Transverse colon (tissue), 4 donors: ENCODE measurements at regions not wholly inside any gene's neighbourhood (a gene's known extent, or its start where the extent isn't known, plus 50 kb on each side); places are given as distances from the start of the nearest gene placed in this dataset.

Experiments used
- DNase-seq: peaks from one replicate; pipeline ENCODE4 v3.0.0-alpha.2; 2019
- H3K27ac ChIP-seq, 4 donors: fragments of 200-600 bp; sonication (generic); 2 replicates each; pipeline ENCODE4 v1.5.1; 2016 to 2018; ENCODE audit warnings: inconsistent platforms in 4 of 4
- H3K27me3 ChIP-seq: fragments of 200-600 bp; sonication (generic); 2 replicates; pipeline ENCODE4 v1.5.1; 2017; ENCODE audit warnings: inconsistent platforms
- H3K36me3 ChIP-seq, 4 donors: fragments of 200-600 bp; sonication (generic); 2 replicates each; pipeline ENCODE4 v1.5.1; 2017 to 2019; ENCODE audit warnings: inconsistent platforms in 4 of 4
- H3K4me1 ChIP-seq, 4 donors: fragments of 200-600 bp; sonication (generic); 2 replicates each; pipeline ENCODE4 v1.5.1; 2017 to 2020; ENCODE audit warnings: inconsistent platforms in 4 of 4
- H3K4me3 ChIP-seq, 4 donors: fragments of 200-600 bp; sonication (generic); 1 replicate in 1 of 4; 2 replicates in 3 of 4; pipeline versions ENCODE4 v1.5.1 to v1.6.1; 2017 to 2019; ENCODE audit warnings: inconsistent platforms in 4 of 4
- H3K9me3 ChIP-seq, 2 donors: fragments of 200-600 bp; sonication (generic); 2 replicates each; pipeline ENCODE4 v1.5.1; 2017 to 2019; ENCODE audit warnings: inconsistent platforms in 2 of 2
- CTCF ChIP-seq, 5 experiments: fragments of 200-600 bp in 3 of 5; fragments of 450-650 bp in 2 of 5; sonication (generic) in 3 of 5; IDR thresholded peaks; 1 replicate in 2 of 5; 2 replicates in 3 of 5; pipeline ENCODE4 v1.5.1; 2016 to 2017; ENCODE audit warnings: antibody characterized with exemption in 5 of 5, inconsistent platforms in 3 of 5, mild to moderate bottlenecking in 2 of 5, moderate library complexity in 1 of 5
- EP300 ChIP-seq: sonication (generic); formaldehyde crosslinking; IDR thresholded peaks from one replicate; pipeline ENCODE4 v1.6.1; 2017; ENCODE audit warnings: antibody characterized with exemption, low read depth
- POLR2A ChIP-seq: fragments of 450-650 bp; IDR thresholded peaks from one replicate; pipeline ENCODE4 v1.6.1; 2016; ENCODE audit warnings: antibody characterized with exemption, mild to moderate bottlenecking, moderate library complexity
- POLR2AphosphoS5 ChIP-seq, 3 donors: sonication (generic); formaldehyde crosslinking; IDR thresholded peaks; one replicate each; pipeline ENCODE4 v1.6.1; 2016; ENCODE audit warnings: antibody characterized with exemption in 3 of 3
- WGBS, 2 donors: methylation state at CpG; one replicate each; pipeline ENCODE4 v1.1.5; 2018; ENCODE audit warnings: low coverage in 1 of 2; 5-methylcytosine and 5-hydroxymethylcytosine counted together
- in situ Hi-C, 4 donors: fragments of 200-750 bp; cut with MboI; loops; one replicate each; pipeline versions ENCODE4 v1.15.0 to v1.15.1; 2017; ENCODE audit warnings: low sequenced_read_pairs in 3 of 4, low pct_ligation_motif_present in 1 of 4, low pct_unique_long_range_greater_than_20kb in 1 of 4
- intact Hi-C: fragments of 100-400 bp; cut with DNase I; formaldehyde crosslinking; loops from one replicate; pipeline ENCODE4 v1.15.1; 2023; ENCODE audit warnings: low total_unique reads

DNA sequence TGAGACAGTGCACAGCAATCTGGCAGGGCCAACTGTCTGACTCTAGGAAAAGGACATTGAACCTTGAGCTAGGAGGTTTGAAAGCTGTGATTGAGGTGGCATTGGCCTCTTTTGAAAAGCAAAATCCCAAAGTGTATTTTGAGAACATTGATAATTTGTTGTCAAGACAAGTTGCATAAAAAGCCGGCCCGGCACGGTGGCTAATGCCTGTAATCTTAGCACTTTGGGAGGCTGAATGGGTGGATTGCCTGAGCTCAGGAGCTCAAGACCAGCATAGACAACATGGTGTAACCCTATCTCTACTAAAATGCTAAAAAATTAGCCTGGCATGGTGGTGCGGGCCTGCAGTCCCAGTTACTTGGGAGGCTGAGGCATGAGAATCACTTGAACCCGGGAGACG, 331.6 kb downstream of the DUSP6 start:
- DNase-seq, result no peak
- no peaks in the 10 kb centered on the region for H3K9me3 ChIP-seq
- no peaks in the 10 kb centered on the region for H3K27me3 ChIP-seq
- 97% methylated on average over 6 of the region's 6 CpGs; no CpG with 5 or more reads in 1 of the 2 donors for WGBS, 2 donors
- peaks cover 0 to 15% (median 4%) of the 10 kb centered on the region in 4 donors for H3K4me1 ChIP-seq
- in situ Hi-C loops, result loop anchor here in 3 of 4 donors (5.0 to 25.0 kb wide), 5 partner anchors 434 to 507 kb away; partner anchors contain the start of genes POC1B (in 2 of the 3) and GALNT4 (in 1 of the 3)
- no peaks in the 10 kb centered on the region for H3K36me3 ChIP-seq
- no peak overlapping the region for H3K27ac ChIP-seq
- TF ChIP-seq CTCF (IDR thresholded peaks at IDR 0.05) (no peak), POLR2A (no peak), POLR2AphosphoS5 (IDR thresholded peaks at IDR 0.05) (no peak), EP300 (no peak)
- no peak overlapping the region for H3K4me3 ChIP-seq
- intact Hi-C loops, result loop anchor here (1.0 kb wide), 1 partner anchor 10 kb away; no protein-coding TSS in a partner anchor

GRCh38 chr12:89020121-89020480, 332.2 kb downstream of the DUSP6 start:
- no peak overlapping the region for H3K4me3 ChIP-seq
- DNase-seq, result no peak
- in situ Hi-C loops (loop anchor here in 3 of 4 donors (5.0 to 25.0 kb wide), 5 partner anchors 435 to 507 kb away; partner anchors contain the start of genes POC1B (in 2 of the 3) and GALNT4 (in 1 of the 3)), intact Hi-C loops (no loop called here)
- no peaks in the 10 kb centered on the region for H3K9me3 ChIP-seq
- H3K4me1 ChIP-seq, result peaks cover 0 to 15% (median 4%) of the 10 kb centered on the region in 4 donors
- no peaks in the 10 kb centered on the region for H3K27me3 ChIP-seq
- no peak overlapping the region for H3K27ac ChIP-seq
- TF ChIP-seq CTCF (IDR thresholded peaks at IDR 0.05) (no peak), POLR2A (no peak), EP300 (no peak), POLR2AphosphoS5 (IDR thresholded peaks at IDR 0.05) (no peak)
- H3K36me3 ChIP-seq, result no peaks in the 10 kb centered on the region

DNA sequence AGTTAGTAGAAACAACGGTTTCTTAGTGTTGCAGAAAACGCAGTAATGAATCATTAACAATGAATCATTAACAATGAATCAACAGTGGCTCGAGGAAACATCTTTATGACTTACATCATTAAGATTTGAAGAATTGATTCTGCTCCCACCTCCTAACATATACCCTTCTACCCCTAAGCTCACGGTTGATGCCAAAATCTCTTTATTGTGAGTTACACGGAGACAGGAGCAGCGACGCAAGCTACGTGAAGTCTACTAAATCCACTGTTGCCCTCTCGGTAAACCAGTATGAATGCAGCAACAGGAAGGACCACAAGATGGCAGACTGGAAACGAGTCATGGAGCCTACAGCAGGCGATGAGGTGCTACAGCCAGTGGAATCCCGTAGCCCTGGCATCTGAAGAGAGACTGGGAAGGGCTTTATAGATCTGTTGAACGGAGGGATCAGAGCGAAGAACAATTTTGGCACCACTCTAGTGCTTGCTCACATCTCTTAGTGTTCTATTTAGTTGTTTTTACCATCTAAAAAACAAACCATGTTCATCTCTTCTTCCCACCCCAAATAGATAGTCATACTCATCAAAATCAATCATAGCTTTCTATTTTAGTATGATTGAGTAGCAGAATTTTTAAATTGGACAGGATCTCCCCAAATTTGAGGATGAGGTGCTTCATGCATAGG, 332.7 kb downstream of the DUSP6 start:
- DNase-seq, result peak; percentile 86
- no peaks in the 10 kb centered on the region for H3K36me3 ChIP-seq
- 2 to 3% methylated on average over 11 to 14 of the region's 14 CpGs for WGBS, 2 donors
- in situ Hi-C loops (loop anchor here in 3 of 4 donors (5.0 to 25.0 kb wide), 5 partner anchors 435 to 508 kb away; partner anchors contain the start of genes POC1B (in 2 of the 3) and GALNT4 (in 1 of the 3)), intact Hi-C loops (loop anchor here (5.0 kb wide), 1 partner anchor 508 kb away; the partner anchor contains the start of gene POC1B)
- H3K4me3 ChIP-seq, result no peak overlapping the region
- no peaks in the 10 kb centered on the region for H3K9me3 ChIP-seq
- no peaks in the 10 kb centered on the region for H3K27me3 ChIP-seq
- H3K27ac ChIP-seq, result no peak overlapping the region
- no peak for TF ChIP-seq EP300
- TF ChIP-seq POLR2AphosphoS5 (IDR thresholded peaks at IDR 0.05), result no peak
- peak; percentile 76 to 86 (median 81) for TF ChIP-seq CTCF (IDR thresholded peaks at IDR 0.05)
- no peak for TF ChIP-seq POLR2A
- peaks cover 0 to 15% (median 4%) of the 10 kb centered on the region in 4 donors for H3K4me1 ChIP-seq

GRCh38 chr12:89016970-89017778, 335.1 kb downstream of the DUSP6 start:
- Histone ChIP-seq H3K27ac (no peak overlapping the region), H3K9me3 (no peaks in the 10 kb centered on the region), H3K36me3 (no peaks in the 10 kb centered on the region), H3K27me3 (no peaks in the 10 kb centered on the region), H3K4me1 (peaks cover 0 to 15% (median 4%) of the 10 kb centered on the region in 4 donors), H3K4me3 (no peak overlapping the region)
- TF ChIP-seq CTCF (IDR thresholded peaks at IDR 0.05) (peak; percentile 61 to 73 (median 68)), POLR2A (no peak), EP300 (no peak)
- no peak for DNase-seq
- intact Hi-C loops (loop anchor here (5.0 kb wide), 1 partner anchor 510 kb away; the partner anchor contains the start of gene POC1B), in situ Hi-C loops (loop anchor here in 1 of 4 donors (25.0 kb wide), 1 partner anchor 445 kb away; no protein-coding TSS in a partner anchor)
- 14 to 23% methylated on average over 11 to 21 of the region's 21 CpGs for WGBS, 2 donors
